Stimulated activated naive CD8-positive, alpha-beta T cell treated with anti-CD3 and anti-CD28 coated beads, Interleukin-15, Interleukin-2, amounts not matched to agents 100 U/mL and 50 U/mL, for 24 hours (primary cell): ENCODE measurements at regions not wholly inside any gene's neighbourhood (a gene's known extent, or its start where the extent isn't known, plus 50 kb on each side); places are given as distances from the start of the nearest gene placed in this dataset.
"Not testable (repeated sequence)": the region's sequence is repeated elsewhere in the genome, so short reads cannot be mapped to it uniquely, and the experiment has no call there.

Experiments
- ATAC-seq: fragments of 150-1000 bp; cut with Tn5 transposase; one replicate; pipeline ENCODE4 v1.10.0; 2021
- DNase-seq: peaks from one replicate; pipeline ENCODE4 v3.0.0; 2021

DNA sequence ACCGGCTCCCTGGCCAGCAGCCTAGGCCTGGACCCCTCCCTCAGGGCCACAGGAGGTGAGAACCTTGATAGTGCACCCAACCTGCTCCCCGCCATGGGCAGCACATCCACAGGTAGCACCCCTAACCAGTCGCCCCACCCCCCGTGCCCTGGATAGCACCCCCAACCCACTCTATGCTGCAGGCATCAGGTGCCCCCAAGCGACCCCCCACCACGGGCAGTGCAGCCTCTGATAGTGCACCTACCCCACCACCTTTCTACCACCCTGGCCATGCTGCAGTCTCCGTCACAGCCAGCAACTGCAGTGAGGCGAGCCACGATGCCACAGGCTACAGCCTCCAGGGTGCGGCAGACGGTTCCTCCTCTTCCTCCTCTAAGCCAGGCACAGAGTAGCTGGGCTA lies 55.6 kb downstream of the SOWAHC start:
- ATAC-seq: no peak
- no peak for DNase-seq

DNA sequence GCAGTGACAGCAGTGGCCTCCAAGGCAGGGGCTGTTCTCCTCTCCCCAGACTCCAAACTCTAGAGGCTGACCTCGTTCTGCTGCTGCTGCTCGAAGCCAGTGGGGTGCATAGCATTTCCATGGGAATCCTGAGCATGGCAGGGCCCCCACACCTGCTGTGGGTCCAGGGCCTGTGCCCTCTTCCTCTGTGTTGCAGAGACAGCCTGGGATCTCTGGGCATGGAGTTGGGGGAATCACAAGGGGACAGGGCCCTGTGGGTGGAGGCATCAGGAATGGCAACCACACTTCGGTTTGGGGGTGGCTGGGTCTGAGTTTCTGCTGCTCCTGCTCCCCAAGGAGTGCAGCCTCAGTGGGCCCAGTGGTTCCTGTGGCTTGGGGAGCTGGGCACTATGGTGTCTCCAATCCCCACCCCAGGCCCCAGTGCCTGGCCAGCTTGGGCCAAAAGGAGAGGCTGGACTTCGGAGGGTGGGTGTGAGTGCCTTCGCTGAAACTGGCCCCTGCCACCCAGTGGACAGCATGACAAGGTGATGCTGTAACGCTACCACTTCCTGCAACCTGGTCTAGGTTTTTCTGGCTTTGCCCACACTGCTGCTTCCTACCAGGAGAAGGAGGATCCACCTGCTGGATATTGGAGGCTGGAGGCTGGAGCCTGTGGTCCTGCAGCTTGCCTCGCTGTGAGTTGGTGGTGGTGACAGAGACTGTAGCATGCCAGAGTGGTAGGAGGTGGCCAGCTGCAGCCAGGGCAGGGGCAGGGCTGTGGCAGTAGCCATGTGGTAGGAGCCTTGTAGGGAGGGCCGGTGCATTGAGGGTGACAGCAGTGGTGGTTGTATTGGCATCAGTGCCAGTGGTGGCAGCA lies 56.6 kb downstream of the SOWAHC start:
- ATAC-seq: peak; percentile 32
- DNase-seq: no peak

GRCh38 chr2:109674894-109675534 lies 60.9 kb downstream of the SOWAHC start:
- ATAC-seq: no peak

GRCh38 chr2:109675666-109676345 lies 61.6 kb downstream of the SOWAHC start:
- no peak for DNase-seq
- ATAC-seq: no peak

More at GRCh38 chr2:109674894-109675534, 60.9 kb downstream of the SOWAHC start:
- no peak for DNase-seq

GRCh38 chr2:109676346-109676902 lies 62.3 kb downstream of the SOWAHC start:
- ATAC-seq: no peak
- no peak for DNase-seq

DNA sequence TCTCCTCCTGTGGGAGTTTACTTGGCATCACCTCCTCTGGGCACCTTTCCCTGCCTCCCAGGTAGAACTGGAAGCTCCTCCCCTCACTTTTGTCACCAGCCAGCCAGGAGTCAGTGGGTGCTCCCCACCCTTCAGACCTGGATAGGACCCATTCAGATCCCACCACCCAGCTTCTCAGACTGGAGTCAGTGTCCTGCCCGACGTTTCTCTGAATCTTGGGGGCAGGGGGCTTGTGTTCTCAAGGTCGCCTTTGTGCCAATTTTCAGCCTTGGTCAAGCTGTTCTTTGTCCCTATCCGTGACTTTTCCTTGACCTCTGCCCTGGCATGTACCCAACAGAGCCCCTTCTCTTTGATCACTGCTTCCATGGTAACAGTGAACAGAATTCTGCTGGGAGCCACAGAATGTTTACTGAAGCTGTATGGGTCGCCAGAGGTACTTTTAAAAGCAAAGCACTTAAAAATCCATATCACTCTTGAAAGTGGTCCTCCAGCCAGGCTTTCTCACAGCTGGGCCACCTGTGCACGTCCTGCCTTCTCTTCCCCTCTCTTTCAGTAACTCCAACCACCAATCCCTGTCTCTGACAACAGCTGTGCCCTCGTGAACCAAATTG lies 63.1 kb downstream of the SOWAHC start:
- not testable (repeated sequence) for ATAC-seq, DNase-seq

DNA sequence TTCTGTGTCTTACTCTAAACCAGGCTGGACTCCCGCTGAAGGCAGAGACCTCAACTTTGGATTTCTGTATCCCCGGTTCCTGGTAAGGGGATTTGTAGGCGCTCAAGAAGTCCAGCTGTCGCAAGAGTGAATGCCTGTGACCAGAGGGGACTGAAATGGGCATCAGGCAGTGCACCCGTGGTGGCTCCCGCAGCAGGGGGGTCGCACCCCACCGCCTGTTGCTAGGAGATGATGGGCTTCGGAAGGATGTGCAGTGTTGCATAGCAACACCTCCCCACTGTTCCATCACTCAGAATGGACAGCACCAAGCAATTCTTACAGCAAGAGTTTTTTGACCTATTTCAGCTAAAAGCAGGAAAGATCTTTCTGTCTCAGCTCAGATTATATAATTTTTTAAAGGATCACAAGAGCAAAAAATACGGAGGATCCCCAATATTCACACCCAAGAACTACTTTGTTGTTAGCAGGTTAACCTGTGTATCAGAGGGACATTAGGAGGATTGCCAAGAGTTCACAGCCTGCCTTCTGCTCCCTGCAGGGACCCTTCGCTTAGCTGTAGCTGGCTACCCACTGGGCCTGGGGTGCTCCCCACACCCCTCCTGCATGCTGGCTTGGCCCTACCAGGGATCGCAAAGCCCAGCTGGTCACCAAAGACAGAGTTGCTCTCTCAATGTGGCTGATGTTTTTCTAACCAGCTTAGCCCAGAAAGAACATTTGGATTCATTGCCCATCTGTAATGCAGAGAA lies 63.8 kb downstream of the SOWAHC start:
- no peak for DNase-seq
- ATAC-seq: no peak

- ATAC-seq, DNase-seq: not testable (repeated sequence)
Observed at GRCh38 chr2:109678724-109679201, 64.6 kb downstream of the SOWAHC start.

GRCh38 chr2:109679225-109679624 lies 65.1 kb downstream of the SOWAHC start:
- ATAC-seq: no peak
- no peak for DNase-seq

DNA sequence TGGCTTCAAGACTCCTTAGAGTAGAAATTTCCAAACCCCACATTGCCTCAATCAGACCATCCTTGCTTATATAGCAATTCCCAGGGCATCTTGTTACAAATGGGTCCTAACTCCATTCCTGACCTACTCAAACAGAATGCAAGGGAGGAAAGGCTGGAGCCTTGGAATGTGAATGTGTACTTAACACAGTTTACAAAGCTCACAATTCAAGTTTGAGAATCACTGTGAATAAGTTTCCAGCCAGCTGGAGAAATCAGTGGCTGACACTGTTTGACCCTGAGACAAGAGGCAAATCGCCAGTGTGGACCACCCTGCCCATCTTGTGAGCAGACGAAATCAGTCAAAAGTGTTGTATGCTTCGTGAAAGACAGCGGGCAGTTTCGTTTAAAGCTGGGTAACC lies 65.5 kb downstream of the SOWAHC start:
- ATAC-seq (no peak), DNase-seq (no peak)

DNA sequence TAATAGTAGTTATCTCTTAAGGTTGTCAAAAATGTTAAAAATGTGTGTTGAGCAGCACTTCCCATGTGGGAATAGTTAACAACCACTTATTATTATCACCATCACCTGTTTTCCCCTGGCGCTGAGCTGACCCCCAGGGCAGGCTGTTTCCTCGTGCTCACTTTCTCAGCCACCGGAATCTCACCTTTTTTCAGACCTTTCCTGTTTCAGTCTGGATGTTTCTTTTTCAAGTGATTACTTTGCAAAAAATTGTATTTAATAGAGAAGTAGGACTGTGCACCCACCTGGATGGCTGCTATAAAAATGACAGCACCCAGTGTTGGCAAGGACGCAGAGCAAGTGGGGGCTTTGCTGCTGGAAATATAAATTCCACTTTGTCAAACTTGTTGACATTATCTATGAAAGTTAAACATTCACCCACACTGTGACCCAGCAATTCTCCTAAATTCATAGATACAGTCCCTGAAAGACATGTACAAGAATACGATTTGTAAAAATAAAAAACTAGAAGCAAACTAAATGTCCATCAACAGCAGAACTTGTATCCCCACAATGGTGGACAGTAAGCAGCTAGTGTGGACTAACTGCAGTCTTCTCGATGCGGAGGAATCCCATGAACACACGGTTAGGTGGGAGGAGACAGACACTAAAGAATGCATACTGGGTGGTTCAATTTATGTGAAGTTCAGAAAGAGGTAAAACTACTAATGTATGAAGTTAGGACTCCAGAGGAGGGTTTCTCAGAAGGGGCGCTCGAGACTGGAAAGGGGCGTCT lies 66.5 kb downstream of the SOWAHC start:
- ATAC-seq (no peak), DNase-seq (no peak)

GRCh38 chr2:109681633-109682380 lies 67.6 kb downstream of the SOWAHC start:
- DNase-seq (no peak), ATAC-seq (no peak)

DNA sequence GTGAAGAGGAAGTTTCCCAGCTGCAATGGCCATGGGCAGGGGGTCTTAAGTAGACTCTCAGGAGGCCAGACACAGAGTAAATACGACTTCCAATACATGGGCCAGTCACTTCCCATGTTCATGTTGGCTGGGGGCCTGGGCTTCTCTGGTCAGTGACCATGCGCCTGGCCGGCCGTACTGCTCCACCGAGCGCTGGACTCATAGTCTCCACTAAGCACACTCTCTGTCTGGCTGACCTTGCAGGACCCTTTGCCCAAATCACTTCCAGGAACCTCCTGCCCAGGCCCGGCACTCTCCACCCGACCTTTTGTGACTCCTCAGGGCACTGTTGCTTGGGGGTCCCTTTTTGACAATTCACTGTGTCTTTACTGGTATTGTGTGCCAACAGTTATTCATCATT lies 69.3 kb downstream of the SOWAHC start:
- DNase-seq (no peak), ATAC-seq (no peak)

- ATAC-seq (no peak), DNase-seq (no peak)
Observed at GRCh38 chr2:109685453-109685852, 71.3 kb downstream of the SOWAHC start.

- ATAC-seq (no peak), DNase-seq (no peak)
Observed at GRCh38 chr2:109686921-109687320, 72.8 kb downstream of the SOWAHC start.

GRCh38 chr2:109689182-109689930 lies 75.2 kb downstream of the SOWAHC start:
- DNase-seq (no peak), ATAC-seq (no peak)

DNA sequence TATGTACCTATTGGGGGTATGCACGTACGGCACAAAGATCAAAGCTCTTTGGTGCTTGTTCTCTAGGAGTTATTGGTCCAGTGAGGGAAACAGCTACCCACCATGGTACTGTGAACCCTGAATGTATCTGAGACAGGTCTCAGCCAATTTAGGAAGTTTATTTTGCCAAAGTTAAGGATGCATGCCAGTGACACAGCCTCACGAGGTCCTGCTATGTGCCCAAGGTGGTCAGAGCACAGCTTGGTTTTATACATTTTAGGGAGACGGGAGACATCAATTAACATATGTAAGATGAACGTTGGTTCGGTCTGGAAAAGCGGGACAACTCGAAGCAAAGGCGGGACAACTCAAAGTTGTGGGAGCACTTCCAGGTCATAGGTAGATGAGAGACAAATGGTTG lies 75.8 kb downstream of the SOWAHC start:
- no peak for ATAC-seq
- DNase-seq: no peak

GRCh38 chr2:109690457-109690821 lies 76.3 kb downstream of the SOWAHC start:
- DNase-seq (no peak), ATAC-seq (no peak)
